Mesenchymal stem cell (in vitro differentiated cells and primary cell): ENCODE measurements at regions not wholly inside any gene's neighbourhood (a gene's known extent, or its start where the extent isn't known, plus 50 kb on each side); places are given as distances from the start of the nearest gene placed in this dataset.
A peak's percentile ranks its signal among the peaks of the same experiment; 100 is the strongest.

Experiments used
- DNase-seq: peaks from one replicate; pipeline ENCODE4 v3.0.0-alpha.2; 2013
- H2AFZ ChIP-seq: one replicate; pipeline ENCODE4 v1.6.1; 2013; ENCODE audit warnings: low read depth, mild to moderate bottlenecking, control low read depth, inconsistent platforms, low read length, moderate library complexity
- H2AK5ac ChIP-seq: 2 replicates; pipeline ENCODE4 v1.6.1; 2013; ENCODE audit warnings: low read length, moderate library complexity, mild to moderate bottlenecking, inconsistent platforms; ENCODE audit not compliant: severe bottlenecking
- H2BK120ac ChIP-seq: one replicate; pipeline ENCODE4 v1.6.1; 2013; ENCODE audit warnings: low read depth, mild to moderate bottlenecking, inconsistent platforms, low read length, moderate library complexity
- H2BK12ac ChIP-seq, 2 experiments: one replicate each; pipeline ENCODE4 v1.6.1; 2013; ENCODE audit warnings: inconsistent platforms in 2 of 2, low read length in 2 of 2, mild to moderate bottlenecking in 2 of 2, moderate library complexity in 2 of 2, control low read depth in 1 of 2
- H2BK15ac ChIP-seq: one replicate; pipeline ENCODE4 v1.6.1; 2013; ENCODE audit warnings: mild to moderate bottlenecking, low read depth, inconsistent platforms; ENCODE audit not compliant: poor library complexity, severe bottlenecking
- H2BK5ac ChIP-seq: 2 replicates; pipeline ENCODE4 v1.6.1; 2013; ENCODE audit warnings: low read depth, mild to moderate bottlenecking, low read length, control low read depth, inconsistent platforms; ENCODE audit not compliant: poor library complexity, severe bottlenecking
- H3K14ac ChIP-seq, 2 experiments: one replicate each; pipeline ENCODE4 v1.6.1; 2013; ENCODE audit warnings: inconsistent platforms in 2 of 2, low read length in 2 of 2, control low read depth in 1 of 2, mild to moderate bottlenecking in 1 of 2, moderate library complexity in 1 of 2
- H3K18ac ChIP-seq, 2 experiments: one replicate each; pipeline ENCODE4 v1.6.1; 2013; ENCODE audit warnings: inconsistent platforms in 2 of 2, low read length in 2 of 2, control low read depth in 1 of 2, low read depth in 1 of 2, mild to moderate bottlenecking in 1 of 2
- H3K23ac ChIP-seq, 2 experiments: one replicate each; pipeline ENCODE4 v1.6.1; 2013; ENCODE audit warnings: inconsistent platforms in 2 of 2, low read length in 2 of 2, mild to moderate bottlenecking in 2 of 2, moderate library complexity in 2 of 2, control low read depth in 1 of 2
- H3K27ac ChIP-seq: 2 replicates; pipeline ENCODE4 v1.5.1; 2013; ENCODE audit warnings: mild to moderate bottlenecking, moderate library complexity, low read length, control low read depth, inconsistent platforms; ENCODE audit not compliant: poor library complexity, severe bottlenecking
- H3K27me3 ChIP-seq, 2 experiments: 2 replicates each; pipeline versions ENCODE4 v1.6.1 to v1.7.0; 2013; ENCODE audit warnings: low read length in 2 of 2, mild to moderate bottlenecking in 2 of 2, moderate library complexity in 2 of 2, control low read depth in 1 of 2, inconsistent platforms in 1 of 2; ENCODE audit not compliant: control insufficient read depth in 1 of 2, insufficient read depth in 1 of 2
- H3K36me3 ChIP-seq, 2 experiments: 2 replicates each; pipeline versions ENCODE4 v1.6.1 to v1.7.0; 2013; ENCODE audit warnings: low read length in 2 of 2, control low read depth in 1 of 2, inconsistent platforms in 1 of 2, low read depth in 1 of 2, mild to moderate bottlenecking in 1 of 2; ENCODE audit not compliant: insufficient read depth in 2 of 2, control insufficient read depth in 1 of 2
- H3K4ac ChIP-seq, 2 experiments: one replicate each; pipeline ENCODE4 v1.6.1; 2013; ENCODE audit warnings: inconsistent platforms in 2 of 2, low read length in 2 of 2, mild to moderate bottlenecking in 2 of 2, moderate library complexity in 2 of 2, control low read depth in 1 of 2, low read depth in 1 of 2
- H3K4me1 ChIP-seq: 2 replicates; pipeline ENCODE4 v1.6.1; 2013; ENCODE audit warnings: low read depth, low read length, control low read depth; ENCODE audit not compliant: control insufficient read depth, insufficient read depth
- H3K4me2 ChIP-seq: 2 replicates; pipeline ENCODE4 v1.6.1; 2013; ENCODE audit warnings: low read length, mild to moderate bottlenecking, inconsistent platforms; ENCODE audit not compliant: poor library complexity, severe bottlenecking
- H3K4me3 ChIP-seq, 2 experiments: 2 replicates each; pipeline versions ENCODE4 v1.5.1 to v1.7.0; 2013; ENCODE audit warnings: low read length in 2 of 2, mild to moderate bottlenecking in 2 of 2, control low read depth in 1 of 2, low read depth in 1 of 2; ENCODE audit not compliant: insufficient read depth in 1 of 2
- H3K79me1 ChIP-seq: replicated peaks from 2 replicates; pipeline ENCODE4 v1.6.1; 2013; ENCODE audit warnings: mild to moderate bottlenecking, control low read depth, low read length, inconsistent platforms; ENCODE audit not compliant: poor library complexity, severe bottlenecking
- H3K9ac ChIP-seq: 2 replicates; pipeline ENCODE4 v1.7.0; 2013; ENCODE audit warnings: mild to moderate bottlenecking, low read length, moderate library complexity
- H3K9me3 ChIP-seq: 2 replicates; pipeline ENCODE4 v1.7.0; 2013; ENCODE audit warnings: mild to moderate bottlenecking, low read length; ENCODE audit not compliant: control insufficient read depth
- H4K8ac ChIP-seq: one replicate; pipeline ENCODE4 v1.6.1; 2013; ENCODE audit warnings: inconsistent platforms, mild to moderate bottlenecking, low read length, moderate library complexity
- H4K91ac ChIP-seq: one replicate; pipeline ENCODE4 v1.6.1; 2013; ENCODE audit warnings: mild to moderate bottlenecking, low read length, inconsistent platforms
- WGBS: methylation state at CpG from one replicate; pipeline ENCODE4 v1.1.7; 2013; ENCODE audit warnings: mixed read lengths; 5-methylcytosine and 5-hydroxymethylcytosine counted together

DNA sequence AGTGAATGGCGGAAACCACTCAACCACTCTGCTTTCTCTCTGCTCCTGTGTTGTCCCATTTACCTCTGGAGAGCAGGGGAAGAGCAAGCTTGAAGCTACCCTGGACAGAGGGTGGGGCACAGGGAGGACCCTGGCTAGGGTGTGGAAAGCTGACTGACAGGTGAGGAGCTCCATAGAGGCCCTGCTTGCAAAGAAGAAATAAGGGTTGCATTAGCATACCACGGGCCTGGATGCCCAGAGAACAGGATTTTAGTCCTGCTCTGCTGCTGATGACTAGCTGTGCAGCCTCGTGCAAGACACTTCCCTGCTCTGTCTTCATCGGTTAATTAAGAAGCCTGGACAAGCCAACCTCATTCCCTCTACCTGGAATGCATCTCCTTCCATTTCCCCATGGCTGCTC, 135.0 kb downstream of the BUD13 start:
- no peak for DNase-seq
- Histone ChIP-seq H2BK12ac (no peak overlapping the region), H3K36me3 (no peaks in the 10 kb centered on the region), H3K18ac (no peak overlapping the region), H3K4me1 (no peaks in the 10 kb centered on the region), H4K91ac (no peak overlapping the region), H3K4me3 (no peak overlapping the region), H3K27ac (no peak overlapping the region), H2AFZ (no peak overlapping the region), H2AK5ac (no peak overlapping the region), H3K79me1 (no peaks in the 10 kb centered on the region), H2BK120ac (no peak overlapping the region), H3K27me3 (peaks cover 25 to 33% of the 10 kb centered on the region in 2 experiments), H3K9ac (no peak overlapping the region), H3K9me3 (no peaks in the 10 kb centered on the region), H2BK15ac (no peak overlapping the region), H2BK5ac (no peak overlapping the region), H3K23ac (no peak overlapping the region), H4K8ac (no peak overlapping the region), H3K4me2 (no peak overlapping the region), H3K4ac (no peak overlapping the region), H3K14ac (no peak overlapping the region)
- 68% methylated on average over 3 of the region's 4 CpGs for WGBS

- Histone ChIP-seq H3K14ac (peak overlapping the region in 1 of 2 experiments; percentile 51), H2BK5ac (no peak overlapping the region), H2BK12ac (no peak overlapping the region), H4K91ac (no peak overlapping the region), H3K4ac (no peak overlapping the region), H3K4me1 (no peaks in the 10 kb centered on the region), H3K36me3 (no peaks in the 10 kb centered on the region), H3K9ac (no peak overlapping the region), H3K23ac (no peak overlapping the region), H2AFZ (no peak overlapping the region), H3K9me3 (no peaks in the 10 kb centered on the region), H4K8ac (no peak overlapping the region), H3K27ac (no peak overlapping the region), H3K27me3 (peaks cover 22 to 23% of the 10 kb centered on the region in 2 experiments), H3K79me1 (no peaks in the 10 kb centered on the region), H3K4me2 (no peak overlapping the region), H2AK5ac (no peak overlapping the region), H3K18ac (no peak overlapping the region), H2BK15ac (no peak overlapping the region), H2BK120ac (no peak overlapping the region), H3K4me3 (no peak overlapping the region)
- DNase-seq, result no peak
- 80% methylated on average over 15 of the region's 15 CpGs for WGBS
Measured at GRCh38 chr11:116636341-116636929, 136.4 kb downstream of the BUD13 start.

GRCh38 chr11:116631201-116631600, 141.6 kb downstream of the BUD13 start:
- H3K4ac ChIP-seq, result no peak overlapping the region
- no peak overlapping the region for H2AK5ac ChIP-seq
- H3K4me2 ChIP-seq, result no peak overlapping the region
- H3K4me3 ChIP-seq, result no peak overlapping the region
- no peak overlapping the region for H2BK5ac ChIP-seq
- H3K14ac ChIP-seq, result no peak overlapping the region
- no peaks in the 10 kb centered on the region for H3K9me3 ChIP-seq
- H3K4me1 ChIP-seq, result no peaks in the 10 kb centered on the region
- H3K18ac ChIP-seq, result no peak overlapping the region
- no peak overlapping the region for H4K91ac ChIP-seq
- no peak overlapping the region for H2BK120ac ChIP-seq
- H3K36me3 ChIP-seq, result no peaks in the 10 kb centered on the region
- H2BK12ac ChIP-seq, result no peak overlapping the region
- no peaks in the 10 kb centered on the region for H3K79me1 ChIP-seq
- no peak overlapping the region for H4K8ac ChIP-seq
- WGBS, result 83% methylated on average over 3 of the region's 3 CpGs
- no peak for DNase-seq
- H3K23ac ChIP-seq, result no peak overlapping the region
- no peak overlapping the region for H2BK15ac ChIP-seq
- no peak overlapping the region for H3K9ac ChIP-seq
- H2AFZ ChIP-seq, result peak overlapping the region; percentile 14
- H3K27me3 ChIP-seq, result peaks cover 0 to 12% of the 10 kb centered on the region in 2 experiments
- no peak overlapping the region for H3K27ac ChIP-seq

DNA sequence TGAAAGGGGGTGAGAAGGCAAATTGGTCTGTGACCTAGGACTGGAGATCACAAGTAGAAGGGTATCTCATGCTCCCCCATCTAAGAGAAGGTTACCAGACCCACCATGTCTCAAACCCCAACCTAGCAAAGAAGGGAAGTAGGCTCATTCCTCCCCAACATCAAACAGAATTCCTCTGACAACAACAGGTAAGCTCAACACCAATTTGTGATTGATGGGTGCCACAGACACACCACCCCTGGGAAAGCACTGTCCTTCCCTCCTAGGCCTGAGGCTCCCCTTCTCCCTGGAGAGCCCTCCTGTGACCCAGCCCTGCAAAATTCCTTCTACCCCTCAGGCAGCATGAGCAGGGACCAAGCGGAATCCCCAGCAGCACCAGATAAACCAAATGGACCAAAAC, 154.3 kb downstream of the BUD13 start:
- Histone ChIP-seq H3K4me2 (no peak overlapping the region), H3K14ac (no peak overlapping the region), H3K4me3 (no peak overlapping the region), H3K9me3 (peaks cover under 1% of the 10 kb centered on the region), H3K4me1 (no peaks in the 10 kb centered on the region), H3K23ac (no peak overlapping the region), H3K4ac (no peak overlapping the region), H4K8ac (no peak overlapping the region), H4K91ac (no peak overlapping the region), H2BK15ac (no peak overlapping the region), H2BK5ac (no peak overlapping the region), H3K18ac (no peak overlapping the region), H3K27ac (no peak overlapping the region), H2BK12ac (no peak overlapping the region), H3K27me3 (no peaks in the 10 kb centered on the region), H2AFZ (no peak overlapping the region), H2AK5ac (no peak overlapping the region), H3K36me3 (no peaks in the 10 kb centered on the region), H2BK120ac (no peak overlapping the region), H3K79me1 (no peaks in the 10 kb centered on the region), H3K9ac (no peak overlapping the region)
- DNase-seq, result no peak
- 88% methylated on average over 1 of the region's 1 CpG for WGBS
